GM10248 (cell line): ENCODE measurements at regions not wholly inside any gene's neighbourhood (a gene's known extent, or its start where the extent isn't known, plus 50 kb on each side); places are given as distances from the start of the nearest gene placed in this dataset.

ENCODE experiments used
- CTCF ChIA-PET: fragments of 300-600 bp; sonication (Branson Sonifier 250); formaldehyde crosslinking; extraction: SDS; loops from one replicate; lab custom pipeline; 2021; ENCODE audit warnings: antibody characterized with exemption; lab: Yijun Ruan, JAX
- POLR2A ChIA-PET: fragments of 350-650 bp; sonication (Branson Sonifier 250); formaldehyde crosslinking; extraction: SDS; loops from one replicate; lab custom pipeline; 2020; ENCODE audit warnings: antibody characterized with exemption; lab: Yijun Ruan, JAX
- DNase-seq: peaks from one replicate; pipeline ENCODE4 v3.0.0; 2012; ENCODE audit errors: extremely low spot score
- CTCF ChIP-seq: IDR thresholded peaks from 2 replicates; pipeline ENCODE4 v1.5.1; 2012; ENCODE audit warnings: mild to moderate bottlenecking, low read depth; ENCODE audit errors: extremely low read depth, missing control alignments, control extremely low read depth

- CTCF ChIA-PET: no interaction called here
- POLR2A ChIA-PET: no interaction called here
- DNase-seq: no peak
- no peak for TF ChIP-seq CTCF
Observed at GRCh38 chr2:18475884-18476283, 84.6 kb downstream of the RDH14 start.

GRCh38 chr2:18474700-18475099 lies 85.8 kb downstream of the RDH14 start:
- DNase-seq: no peak
- TF ChIP-seq CTCF: no peak
- ChIA-PET POLR2A (no interaction called here), CTCF (no interaction called here)

- POLR2A ChIA-PET: no interaction called here
- DNase-seq: no peak
- no peak for TF ChIP-seq CTCF
- CTCF ChIA-PET: no interaction called here
Observed at GRCh38 chr2:18473241-18474181, 86.9 kb downstream of the RDH14 start.

- no peak for DNase-seq
- TF ChIP-seq CTCF: no peak
- ChIA-PET POLR2A (no interaction called here), CTCF (no interaction called here)
Observed at GRCh38 chr2:18467749-18468360, 92.6 kb downstream of the RDH14 start.

- TF ChIP-seq CTCF: no peak
- CTCF ChIA-PET: interaction anchor here (1.0 to 1.1 kb wide), 3 partner anchors 15 to 29 kb away, joined by 3 to 4 read pairs (median 3); no protein-coding TSS in a partner anchor
- DNase-seq: no peak
- POLR2A ChIA-PET: no interaction called here
Observed at GRCh38 chr2:18465979-18466378, 94.5 kb downstream of the RDH14 start.

- TF ChIP-seq CTCF: no peak
- CTCF ChIA-PET: interaction anchor here (1.1 to 1.3 kb wide), 2 partner anchors 19 to 20 kb away, joined by 3 to 5 read pairs; no protein-coding TSS in a partner anchor
- no peak for DNase-seq
- POLR2A ChIA-PET: no interaction called here
Observed at GRCh38 chr2:18464913-18465312, 95.5 kb downstream of the RDH14 start.
